Stomach (tissue), 8 donors: ENCODE measurements at regions not wholly inside any gene's neighbourhood (a gene's known extent, or its start where the extent isn't known, plus 50 kb on each side); places are given as distances from the start of the nearest gene placed in this dataset.
"Not testable (repeated sequence)": the region's sequence is repeated elsewhere in the genome, so short reads cannot be mapped to it uniquely, and the experiment has no call there.

Experiments used
- DNase-seq, 2 donors: peaks; one replicate each; pipeline versions ENCODE4 v3.0.0 to v3.0.0-alpha.2; 2013 to 2019
- H3K27ac ChIP-seq, 5 donors: fragments of 200-600 bp in 4 of 5; sonication (generic) in 4 of 5; one replicate each; pipeline ENCODE4 v1.5.1; 2013 to 2019; ENCODE audit warnings: mild to moderate bottlenecking in 1 of 5, moderate library complexity in 1 of 5
- H3K27me3 ChIP-seq, 3 donors: fragments of 200-600 bp; sonication (generic); one replicate each; pipeline ENCODE4 v1.5.1; 2017 to 2019; ENCODE audit warnings: mixed run types in 1 of 3
- H3K36me3 ChIP-seq, 4 donors: fragments of 200-600 bp; sonication (generic); 1 replicate in 3 of 4; 2 replicates in 1 of 4; pipeline ENCODE4 v1.5.1; 2016 to 2019
- H3K4me1 ChIP-seq, 4 donors: fragments of 200-600 bp; sonication (generic); one replicate each; pipeline ENCODE4 v1.5.1; 2016 to 2019
- H3K4me3 ChIP-seq, 4 donors: fragments of 200-600 bp; sonication (generic) in 3 of 4; one replicate each; pipeline ENCODE4 v1.5.1; 2016 to 2019; ENCODE audit warnings: mild to moderate bottlenecking in 1 of 4
- H3K9me3 ChIP-seq, 4 donors: fragments of 200-600 bp; sonication (generic); one replicate each; pipeline ENCODE4 v1.5.1; 2016 to 2019
- EP300 ChIP-seq: sonication (generic); formaldehyde crosslinking; IDR thresholded peaks from one replicate; pipeline ENCODE4 v1.6.1; 2017; ENCODE audit warnings: antibody characterized with exemption
- POLR2A ChIP-seq, 4 donors: fragments of 450-650 bp; IDR thresholded peaks; one replicate each; pipeline ENCODE4 v1.6.1; 2016; ENCODE audit warnings: antibody characterized with exemption in 4 of 4, control low read depth in 2 of 4, mild to moderate bottlenecking in 1 of 4, moderate library complexity in 1 of 4
- POLR2AphosphoS5 ChIP-seq, 3 donors: sonication (generic); formaldehyde crosslinking; IDR thresholded peaks; one replicate each; pipeline ENCODE4 v1.6.1; 2016; ENCODE audit warnings: antibody characterized with exemption in 3 of 3
- WGBS, 5 donors: extraction: QIAGEN DNeasy Blood & Tissue Kit in 3 of 5; methylation state at CpG; one replicate each; pipeline versions ENCODE4 v1.1.5 to v1.1.7; 2013 to 2018; 5-methylcytosine and 5-hydroxymethylcytosine counted together
- intact Hi-C: fragments of 100-400 bp; cut with DNase I; formaldehyde crosslinking; loops from one replicate; pipeline ENCODE4 v1.15.1; 2023; ENCODE audit warnings: low total_unique reads
- TF ChIP-seq, protein P1 (sequence below), 7 experiments: fragments of 450-650 bp in 4 of 7; fragments of 200-600 bp in 3 of 7; sonication (generic) in 3 of 7; IDR thresholded peaks; one replicate each; pipeline ENCODE4 v1.5.1; 2016 to 2019; ENCODE audit warnings: antibody characterized with exemption in 7 of 7, control low read depth in 2 of 7, mild to moderate bottlenecking in 1 of 7
- donor health status: healthy with polysubstance abuse.
- donor health status: Bipolar disorder and iron deficiency.
- donor health status: healthy.

DNA sequence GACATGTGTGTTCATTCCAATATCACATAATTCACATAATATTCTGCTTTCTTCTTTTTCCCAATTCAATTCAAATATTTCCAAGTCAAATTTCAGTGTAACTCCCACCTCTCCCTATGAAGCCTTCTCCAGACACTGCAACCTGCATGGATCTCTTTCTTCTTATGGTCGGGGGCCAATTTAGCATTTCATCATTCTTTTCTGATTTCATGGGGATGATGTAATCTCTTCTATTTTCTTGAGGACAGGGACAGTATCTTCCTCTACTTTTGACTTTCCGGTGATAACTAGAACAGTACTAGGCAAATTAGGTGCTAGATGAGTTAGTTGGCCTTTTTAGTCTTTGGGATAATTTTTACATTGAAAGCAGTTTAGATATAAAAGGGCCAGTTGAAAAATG lies 92.7 kb downstream of the CARTPT start:
- H3K9me3 ChIP-seq = no peaks in the 10 kb centered on the region
- TF ChIP-seq POLR2AphosphoS5 (IDR thresholded peaks at IDR 0.05) (no peak), EP300 (no peak), POLR2A (IDR thresholded peaks at IDR 0.05) (no peak)
- TF ChIP-seq, protein P1, sequence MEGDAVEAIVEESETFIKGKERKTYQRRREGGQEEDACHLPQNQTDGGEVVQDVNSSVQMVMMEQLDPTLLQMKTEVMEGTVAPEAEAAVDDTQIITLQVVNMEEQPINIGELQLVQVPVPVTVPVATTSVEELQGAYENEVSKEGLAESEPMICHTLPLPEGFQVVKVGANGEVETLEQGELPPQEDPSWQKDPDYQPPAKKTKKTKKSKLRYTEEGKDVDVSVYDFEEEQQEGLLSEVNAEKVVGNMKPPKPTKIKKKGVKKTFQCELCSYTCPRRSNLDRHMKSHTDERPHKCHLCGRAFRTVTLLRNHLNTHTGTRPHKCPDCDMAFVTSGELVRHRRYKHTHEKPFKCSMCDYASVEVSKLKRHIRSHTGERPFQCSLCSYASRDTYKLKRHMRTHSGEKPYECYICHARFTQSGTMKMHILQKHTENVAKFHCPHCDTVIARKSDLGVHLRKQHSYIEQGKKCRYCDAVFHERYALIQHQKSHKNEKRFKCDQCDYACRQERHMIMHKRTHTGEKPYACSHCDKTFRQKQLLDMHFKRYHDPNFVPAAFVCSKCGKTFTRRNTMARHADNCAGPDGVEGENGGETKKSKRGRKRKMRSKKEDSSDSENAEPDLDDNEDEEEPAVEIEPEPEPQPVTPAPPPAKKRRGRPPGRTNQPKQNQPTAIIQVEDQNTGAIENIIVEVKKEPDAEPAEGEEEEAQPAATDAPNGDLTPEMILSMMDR (IDR thresholded peaks at IDR 0.05) = no peak
- no peaks in the 10 kb centered on the region for H3K4me1 ChIP-seq
- no peaks in the 10 kb centered on the region for H3K27me3 ChIP-seq
- intact Hi-C loops = no loop called here
- no peak overlapping the region for H3K4me3 ChIP-seq
- WGBS, 5 donors = 89 to 100% (median 95%) methylated on average over 2 of the region's 2 CpGs
- no peak for DNase-seq
- H3K27ac ChIP-seq = no peak overlapping the region
- no peaks in the 10 kb centered on the region for H3K36me3 ChIP-seq

DNA sequence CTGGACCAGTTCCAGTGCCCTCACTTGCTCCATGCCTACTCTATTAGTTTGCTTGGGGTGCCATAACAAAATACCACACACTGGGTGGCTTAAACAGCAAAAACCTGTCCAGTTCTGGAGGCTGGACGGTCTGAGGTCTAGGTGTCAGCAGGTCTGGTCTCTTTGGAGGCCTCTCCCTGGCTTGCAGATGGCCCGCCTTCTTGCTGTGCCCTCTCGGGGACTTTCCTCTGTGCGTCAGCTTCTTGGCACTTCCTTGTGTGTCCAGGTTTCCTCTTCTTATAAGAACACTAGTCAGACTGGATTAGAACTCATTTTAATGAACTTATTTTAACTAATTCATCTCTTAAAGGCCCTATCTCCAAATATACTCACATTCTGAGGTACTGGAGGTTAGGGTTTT lies 97.2 kb downstream of the CARTPT start:
- Histone ChIP-seq H3K27me3 (no peaks in the 10 kb centered on the region), H3K9me3 (peaks cover 0 to 11% (median 4%) of the 10 kb centered on the region in 4 donors), H3K4me1 (no peaks in the 10 kb centered on the region), H3K27ac (no peak overlapping the region), H3K4me3 (no peak overlapping the region), H3K36me3 (no peaks in the 10 kb centered on the region)
- TF ChIP-seq EP300 (no peak), POLR2AphosphoS5 (IDR thresholded peaks at IDR 0.05) (no peak), POLR2A (IDR thresholded peaks at IDR 0.05) (no peak)
- TF ChIP-seq, protein P1 (IDR thresholded peaks at IDR 0.05) = no peak
- intact Hi-C loops = no loop called here
- DNase-seq = no peak
- 51 to 75% (median 59%) methylated on average over 4 of the region's 4 CpGs for WGBS, 5 donors

DNA sequence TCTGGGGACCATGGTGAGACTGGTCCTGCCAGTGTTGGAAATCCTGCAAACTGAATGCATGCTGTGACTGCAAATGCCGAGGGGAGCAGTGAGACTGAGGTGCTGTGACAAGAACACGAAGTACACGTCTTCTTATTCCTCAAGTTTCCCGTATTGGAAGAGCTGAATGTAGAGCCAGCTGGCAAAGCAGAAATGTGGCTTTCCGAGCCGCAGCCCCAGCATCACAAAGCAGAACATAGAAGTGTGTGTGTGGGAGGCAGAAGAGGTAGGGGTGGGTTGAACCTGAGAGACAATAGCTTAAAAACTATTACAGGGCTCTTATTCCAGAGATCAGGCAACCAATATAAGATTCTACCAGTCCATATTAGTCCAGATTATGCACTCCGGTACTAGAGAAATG lies 98.8 kb downstream of the CARTPT start:
- TF ChIP-seq POLR2A (IDR thresholded peaks at IDR 0.05) = no peak
- no peak for TF ChIP-seq POLR2AphosphoS5 (IDR thresholded peaks at IDR 0.05)
- TF ChIP-seq, protein P1 (IDR thresholded peaks at IDR 0.05) = no peak
- TF ChIP-seq EP300 = no peak

DNA sequence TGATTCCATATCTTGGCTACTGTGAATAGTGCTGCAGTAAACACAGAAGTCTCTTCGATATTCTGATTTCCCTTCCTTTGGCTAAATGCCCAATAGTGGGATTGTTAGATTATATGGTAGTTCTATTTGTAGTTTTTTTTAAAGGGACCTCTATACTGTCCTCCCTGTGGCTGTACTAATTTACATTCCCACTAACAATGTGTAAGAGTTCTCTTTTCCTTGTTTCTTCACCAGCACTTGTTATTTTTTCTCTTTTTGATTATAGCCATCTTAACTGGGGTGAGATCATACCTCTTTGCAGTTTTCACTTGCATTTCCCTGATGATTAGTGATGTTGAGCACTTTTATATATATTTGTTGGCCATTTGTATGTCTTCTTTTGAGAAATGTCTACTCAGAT lies 102.0 kb downstream of the CARTPT start:
- TF ChIP-seq EP300 (no peak), POLR2A (IDR thresholded peaks at IDR 0.05) (no peak)
- intact Hi-C loops = no loop called here
- H3K27me3 ChIP-seq = no peaks in the 10 kb centered on the region
- no peaks in the 10 kb centered on the region for H3K36me3 ChIP-seq
- peaks cover 0 to 30% (median 16%) of the 10 kb centered on the region in 4 donors for H3K9me3 ChIP-seq
- H3K4me3 ChIP-seq = no peak overlapping the region
- 82 to 90% (median 86%) methylated on average over 1 of the region's 1 CpG for WGBS, 5 donors
- no peaks in the 10 kb centered on the region for H3K4me1 ChIP-seq
- DNase-seq = no peak
- H3K27ac ChIP-seq = no peak overlapping the region

More for the DNA sequence above, 98.8 kb downstream of the CARTPT start:
- Histone ChIP-seq H3K9me3 (peaks cover 0 to 19% (median 9%) of the 10 kb centered on the region in 4 donors), H3K27me3 (no peaks in the 10 kb centered on the region), H3K27ac (no peak overlapping the region), H3K4me1 (no peaks in the 10 kb centered on the region), H3K36me3 (no peaks in the 10 kb centered on the region), H3K4me3 (no peak overlapping the region)
- DNase-seq = no peak
- intact Hi-C loops = no loop called here
- WGBS, 5 donors = 78 to 87% (median 86%) methylated on average over 7 of the region's 7 CpGs

DNA sequence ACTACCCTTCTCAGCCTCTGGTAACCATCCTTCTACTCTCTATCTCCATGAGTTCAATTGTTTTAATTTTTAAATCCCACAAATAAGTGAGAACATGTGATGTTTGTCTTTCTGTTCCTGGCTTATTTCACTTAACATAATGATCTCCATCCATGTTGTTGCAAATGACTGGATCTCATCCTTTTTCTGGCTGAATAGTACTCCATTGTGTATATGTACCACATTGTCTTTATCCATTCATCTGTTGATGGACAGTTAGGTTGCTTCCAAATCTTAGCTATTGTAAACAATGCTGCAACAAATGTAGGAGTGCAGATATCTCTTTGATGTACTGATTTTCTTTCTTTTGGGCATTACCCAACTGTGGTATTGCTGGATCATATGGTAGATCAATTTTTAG lies 103.0 kb downstream of the CARTPT start:
- DNase-seq, intact Hi-C loops, H3K4me3 ChIP-seq, H3K27me3 ChIP-seq, H3K4me1 ChIP-seq, H3K27ac ChIP-seq, H3K36me3 ChIP-seq: not testable (repeated sequence)
- H3K9me3 ChIP-seq = peaks cover 0 to 41% (median 21%) of the 10 kb centered on the region in 4 donors
